GM18870 (cell line): ENCODE measurements at regions not wholly inside any gene's neighbourhood (a gene's known extent, or its start where the extent isn't known, plus 50 kb on each side); places are given as distances from the start of the nearest gene placed in this dataset.
A peak's percentile ranks its signal among the peaks of the same experiment; 100 is the strongest.

Experiments used
- ATAC-seq: cut with Tn5 transposase; IDR thresholded peaks from one replicate; pipeline ENCODE4 v1.9.1; 2021; ENCODE audit warnings: moderate library complexity; ENCODE audit not compliant: unreplicated experiment

- no peak for ATAC-seq
Measured at GRCh38 chr2:74063486-74063885, 78.8 kb downstream of the TET3 start.

GRCh38 chr2:74065456-74065855 is 80.7 kb downstream of the TET3 start:
- ATAC-seq, result no peak

- no peak for ATAC-seq
Measured at GRCh38 chr2:74066491-74067203, 81.1 kb downstream of the BOLA3 start.

- ATAC-seq, result no peak
Measured at GRCh38 chr2:74067221-74067747, 80.4 kb downstream of the BOLA3 start.

- ATAC-seq, result no peak
Measured at GRCh38 chr2:74070991-74071390, 76.7 kb downstream of the BOLA3 start.

GRCh38 chr2:74071426-74071825 is 76.3 kb downstream of the BOLA3 start:
- no peak for ATAC-seq

- no peak for ATAC-seq
Measured at GRCh38 chr2:74072565-74072964, 75.1 kb downstream of the BOLA3 start.

- ATAC-seq, result no peak
Measured at GRCh38 chr2:74074487-74074886, 73.2 kb downstream of the BOLA3 start.

- no peak for ATAC-seq
Measured at GRCh38 chr2:74076074-74076470, 71.6 kb downstream of the BOLA3 start.

GRCh38 chr2:74077636-74078035 is 70.1 kb downstream of the BOLA3 start:
- no peak for ATAC-seq

GRCh38 chr2:74078466-74078865 is 69.2 kb downstream of the BOLA3 start:
- ATAC-seq, result no peak

GRCh38 chr2:74079522-74080341 is 68.0 kb downstream of the BOLA3 start:
- peak; percentile 75 for ATAC-seq

GRCh38 chr2:74080346-74080745 is 67.4 kb downstream of the BOLA3 start:
- peak; percentile 13 for ATAC-seq

GRCh38 chr2:74081030-74081762 is 66.5 kb downstream of the BOLA3 start:
- ATAC-seq, result no peak

GRCh38 chr2:74081763-74082110 is 66.0 kb downstream of the BOLA3 start:
- no peak for ATAC-seq

GRCh38 chr2:74083750-74084149 is 64.0 kb downstream of the BOLA3 start:
- ATAC-seq, result no peak
